SK-N-SH treated with all-trans-retinoic acid at 6 μM for 48 hours (cell line): ENCODE measurements at regions not wholly inside any gene's neighbourhood (a gene's known extent, or its start where the extent isn't known, plus 50 kb on each side); places are given as distances from the start of the nearest gene placed in this dataset.

Source experiments
- ATAC-seq: fragments of 200-7000 bp; cut with Tn5 transposase; 3 replicates; pipeline ENCODE4 v1.9.1; 2020; ENCODE audit warnings: mild to moderate bottlenecking, moderate library complexity
- BACH2 ChIP-seq: fragments of 250-450 bp; sonication (Bioruptor Pico); IDR thresholded peaks from 2 replicates; pipeline ENCODE4 v1.9.0; 2021; ENCODE audit warnings: mild to moderate bottlenecking, borderline replicate concordance
- CREB5 ChIP-seq: fragments of 250-450 bp; sonication (Bioruptor Pico); IDR thresholded peaks from 2 replicates; pipeline ENCODE4 v1.5.1; 2020; ENCODE audit warnings: low read depth, mild to moderate bottlenecking, moderate library complexity
- ESRRG ChIP-seq: fragments of 250-450 bp; sonication (Bioruptor Pico); IDR thresholded peaks from 2 replicates; pipeline ENCODE4 v1.6.1; 2021; ENCODE audit warnings: mild to moderate bottlenecking
- GLIS3 ChIP-seq: fragments of 250-450 bp; sonication (Bioruptor Pico); IDR thresholded peaks from 2 replicates; pipeline ENCODE4 v1.5.0; 2020; ENCODE audit warnings: mild to moderate bottlenecking, moderate library complexity
- ISL1 ChIP-seq: fragments of 250-450 bp; sonication (Bioruptor Pico); IDR thresholded peaks from 2 replicates; pipeline ENCODE4 v2.1.2; 2022; ENCODE audit warnings: mild to moderate bottlenecking, moderate library complexity
- PATZ1 ChIP-seq: fragments of 250-450 bp; sonication (Bioruptor Pico); IDR thresholded peaks from 2 replicates; pipeline ENCODE4 v1.8.0; 2020; ENCODE audit warnings: mild to moderate bottlenecking, moderate library complexity, borderline replicate concordance
- PPARA ChIP-seq: fragments of 250-450 bp; sonication (Bioruptor Pico); IDR thresholded peaks from 2 replicates; pipeline ENCODE4 v1.5.0; 2020; ENCODE audit warnings: mild to moderate bottlenecking, borderline replicate concordance
- TOX ChIP-seq: fragments of 250-450 bp; sonication (Bioruptor Pico); IDR thresholded peaks from 2 replicates; pipeline ENCODE4 v1.8.0; 2021; ENCODE audit warnings: mild to moderate bottlenecking, moderate library complexity, borderline replicate concordance
- TSHZ2 ChIP-seq: fragments of 250-450 bp; sonication (Bioruptor Pico); IDR thresholded peaks from 2 replicates; pipeline ENCODE4 v1.5.0; 2020; ENCODE audit warnings: mild to moderate bottlenecking, moderate library complexity
- ZFP30 ChIP-seq: fragments of 450-650 bp; formaldehyde crosslinking; IDR thresholded peaks from 2 replicates; pipeline ENCODE4 v1.5.0; 2022; ENCODE audit warnings: mild to moderate bottlenecking, moderate library complexity
- ZNF565 ChIP-seq: fragments of 450-650 bp; formaldehyde crosslinking; conservative IDR thresholded peaks from 2 replicates; pipeline ENCODE4 v1.5.0; 2020; ENCODE audit warnings: low read depth, mild to moderate bottlenecking, moderate library complexity
- ZNF70 ChIP-seq: fragments of 450-650 bp; formaldehyde crosslinking; IDR thresholded peaks from 2 replicates; pipeline ENCODE4 v1.5.0; 2020; ENCODE audit warnings: mild to moderate bottlenecking, moderate library complexity
- ZNF8 ChIP-seq: fragments of 450-650 bp; formaldehyde crosslinking; IDR thresholded peaks from 2 replicates; pipeline ENCODE4 v1.5.0; 2020; ENCODE audit warnings: mild to moderate bottlenecking, moderate library complexity
- TF ChIP-seq, protein P1 (sequence below): fragments of 250-450 bp; sonication (Bioruptor Pico); IDR thresholded peaks from 2 replicates; pipeline ENCODE4 v1.8.0; 2021; ENCODE audit warnings: low read depth, mild to moderate bottlenecking, moderate library complexity, borderline replicate concordance

DNA sequence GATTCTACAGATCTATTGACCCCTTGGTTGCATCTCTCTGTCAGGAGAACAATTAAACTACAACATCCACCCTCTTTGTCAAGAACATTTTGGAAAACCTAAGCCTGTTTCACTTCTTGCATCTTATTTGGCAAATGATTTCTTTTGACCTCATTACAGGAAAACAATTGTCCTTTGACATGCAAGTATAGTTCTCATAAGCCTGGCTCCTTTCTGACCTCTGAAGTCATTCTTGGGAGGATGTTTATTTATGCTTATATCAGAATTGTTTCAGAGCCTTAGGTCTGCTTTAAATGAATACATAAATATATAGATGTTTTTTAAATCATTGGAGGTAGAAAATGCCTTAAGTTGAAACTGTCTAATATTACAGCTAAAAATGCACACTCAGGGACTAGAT lies 361.3 kb upstream of the PTGER4 start (continued):
- TF ChIP-seq, protein P1, sequence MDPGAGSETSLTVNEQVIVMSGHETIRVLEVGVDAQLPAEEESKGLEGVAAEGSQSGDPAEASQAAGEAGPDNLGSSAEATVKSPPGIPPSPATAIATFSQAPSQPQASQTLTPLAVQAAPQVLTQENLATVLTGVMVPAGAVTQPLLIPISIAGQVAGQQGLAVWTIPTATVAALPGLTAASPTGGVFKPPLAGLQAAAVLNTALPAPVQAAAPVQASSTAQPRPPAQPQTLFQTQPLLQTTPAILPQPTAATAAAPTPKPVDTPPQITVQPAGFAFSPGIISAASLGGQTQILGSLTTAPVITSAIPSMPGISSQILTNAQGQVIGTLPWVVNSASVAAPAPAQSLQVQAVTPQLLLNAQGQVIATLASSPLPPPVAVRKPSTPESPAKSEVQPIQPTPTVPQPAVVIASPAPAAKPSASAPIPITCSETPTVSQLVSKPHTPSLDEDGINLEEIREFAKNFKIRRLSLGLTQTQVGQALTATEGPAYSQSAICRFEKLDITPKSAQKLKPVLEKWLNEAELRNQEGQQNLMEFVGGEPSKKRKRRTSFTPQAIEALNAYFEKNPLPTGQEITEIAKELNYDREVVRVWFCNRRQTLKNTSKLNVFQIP = no peak
- no peak for TF ChIP-seq CREB5 (CRISPR knock-in tag)
- no peak for TF ChIP-seq ZNF565 (CRISPR knock-in tag)
- no peak for TF ChIP-seq BACH2 (CRISPR knock-in tag)
- TF ChIP-seq ZNF70 (CRISPR knock-in tag) = no peak
- no peak for TF ChIP-seq ESRRG (CRISPR knock-in tag)
- TF ChIP-seq ISL1 (CRISPR knock-in tag) = no peak

DNA sequence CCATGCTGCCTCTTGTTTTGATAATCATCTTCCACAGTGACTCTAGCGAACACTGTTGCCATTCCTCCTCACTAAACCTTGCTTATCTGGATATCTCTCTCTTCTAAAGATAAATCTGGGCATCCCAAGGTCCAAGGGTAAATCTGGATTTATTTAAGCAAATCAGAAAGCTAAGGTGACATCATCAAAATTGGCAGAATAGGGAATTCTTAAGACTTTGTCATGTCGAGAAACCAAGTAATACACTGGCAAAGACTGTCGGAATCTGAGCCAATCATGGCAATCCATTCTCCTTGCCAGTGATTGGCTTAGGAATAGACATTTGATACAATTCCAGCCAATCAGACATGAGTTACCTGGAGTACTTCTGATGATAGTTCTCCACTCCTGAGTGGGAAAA lies 362.7 kb upstream of the PTGER4 start:
- ATAC-seq = no peak

More for the DNA sequence above, 362.7 kb upstream of the PTGER4 start:
- TF ChIP-seq ZNF8 (CRISPR knock-in tag) = no peak
- no peak for TF ChIP-seq TSHZ2
- TF ChIP-seq, protein P1 = no peak
- TF ChIP-seq GLIS3 (CRISPR knock-in tag) = no peak
- TF ChIP-seq PPARA (CRISPR knock-in tag) = no peak
- TF ChIP-seq ZFP30 (CRISPR knock-in tag) = no peak
- no peak for TF ChIP-seq CREB5 (CRISPR knock-in tag)
- TF ChIP-seq ESRRG (CRISPR knock-in tag) = no peak
- no peak for TF ChIP-seq ISL1 (CRISPR knock-in tag)
- no peak for TF ChIP-seq PATZ1 (CRISPR knock-in tag)
- TF ChIP-seq TOX (CRISPR knock-in tag) = no peak
- no peak for TF ChIP-seq BACH2 (CRISPR knock-in tag)
- TF ChIP-seq, all 23 proteins: peak for 0
